Activated B cell treated with CpG ODN at 0.5 μM for 24 hours (primary cell): ENCODE measurements at regions not wholly inside any gene's neighbourhood (a gene's known extent, or its start where the extent isn't known, plus 50 kb on each side); places are given as distances from the start of the nearest gene placed in this dataset.

Source experiments
- ATAC-seq: fragments of 200-7000 bp; cut with Tn5 transposase; one replicate; pipeline ENCODE4 v1.10.0; 2021; ENCODE audit warnings: low read depth, mild to moderate bottlenecking, moderate library complexity
- CTCF ChIA-PET: fragments of 350-600 bp; sonication (Branson Sonifier 250); formaldehyde crosslinking; loops from one replicate; lab custom pipeline; 2021; ENCODE audit warnings: antibody characterized with exemption; lab: Charles Lee
- POLR2A ChIA-PET: fragments of 350-600 bp; sonication (Branson Sonifier 250); formaldehyde crosslinking; loops from one replicate; lab custom pipeline; 2021; ENCODE audit warnings: antibody characterized with exemption; lab: Charles Lee
- DNase-seq: peaks from one replicate; pipeline ENCODE4 v3.0.0; 2022
- H3K27ac Mint-ChIP-seq: one replicate; pipeline ENCODE4 v1.8.0; 2020; ENCODE audit warnings: mixed read lengths
- H3K27me3 Mint-ChIP-seq: one replicate; pipeline ENCODE4 v1.8.0; 2021; ENCODE audit warnings: mixed read lengths
- H3K36me3 Mint-ChIP-seq: one replicate; pipeline ENCODE4 v1.8.0; 2021; ENCODE audit warnings: low read depth, mixed read lengths
- H3K4me1 Mint-ChIP-seq: one replicate; pipeline ENCODE4 v1.8.0; 2021; ENCODE audit warnings: mixed read lengths
- H3K4me3 Mint-ChIP-seq: one replicate; pipeline ENCODE4 v1.8.0; 2020; ENCODE audit warnings: mild to moderate bottlenecking, mixed read lengths
- H3K9me3 Mint-ChIP-seq: one replicate; pipeline ENCODE4 v1.8.0; 2020; ENCODE audit warnings: mixed read lengths
- CTCF ChIP-seq: fragments of 200-600 bp; IDR thresholded peaks from one replicate; pipeline ENCODE4 v1.8.0; 2022; ENCODE audit warnings: antibody characterized with exemption, mild to moderate bottlenecking
- intact Hi-C: fragments of 100-400 bp; cut with micrococcal nuclease; formaldehyde crosslinking; loops from one replicate; pipeline ENCODE4 v1.15.1; 2024

GRCh38 chr16:52869243-52869642 lies 183.5 kb downstream of the CHD9NB start:
- DNase-seq = no peak
- Mint-ChIP-seq H3K4me1 (no peaks in the 10 kb centered on the region), H3K9me3 (peaks cover 5% of the 10 kb centered on the region), H3K27me3 (no peaks in the 10 kb centered on the region), H3K36me3 (no peaks in the 10 kb centered on the region), H3K4me3 (no peak overlapping the region), H3K27ac (no peak overlapping the region)
- POLR2A ChIA-PET = no interaction called here
- CTCF ChIA-PET = no interaction called here
- intact Hi-C loops = no loop called here
- no peak for TF ChIP-seq CTCF
- no peak for ATAC-seq

- no peak overlapping the region for H3K4me3 Mint-ChIP-seq
- no peaks in the 10 kb centered on the region for H3K27me3 Mint-ChIP-seq
- no peaks in the 10 kb centered on the region for H3K9me3 Mint-ChIP-seq
- ATAC-seq = no peak
- TF ChIP-seq CTCF = no peak
- CTCF ChIA-PET = no interaction called here
- H3K36me3 Mint-ChIP-seq = no peaks in the 10 kb centered on the region
- DNase-seq = no peak
- no peaks in the 10 kb centered on the region for H3K4me1 Mint-ChIP-seq
- H3K27ac Mint-ChIP-seq = no peak overlapping the region
- POLR2A ChIA-PET = no interaction called here
- intact Hi-C loops = no loop called here
Observed at GRCh38 chr16:52863000-52863399, 189.7 kb downstream of the CHD9NB start.

GRCh38 chr16:52861614-52862022 lies 191.1 kb downstream of the CHD9NB start:
- Mint-ChIP-seq H3K9me3 (no peaks in the 10 kb centered on the region), H3K36me3 (no peaks in the 10 kb centered on the region), H3K27ac (no peak overlapping the region), H3K4me3 (no peak overlapping the region), H3K27me3 (peaks cover under 1% of the 10 kb centered on the region), H3K4me1 (no peaks in the 10 kb centered on the region)
- intact Hi-C loops = no loop called here
- CTCF ChIA-PET = no interaction called here
- no peak for TF ChIP-seq CTCF
- no peak for ATAC-seq
- no peak for DNase-seq
- POLR2A ChIA-PET = no interaction called here

- H3K4me1 Mint-ChIP-seq = no peaks in the 10 kb centered on the region
- ChIA-PET CTCF (no interaction called here), POLR2A (no interaction called here)
- ATAC-seq = no peak
- H3K27ac Mint-ChIP-seq = no peak overlapping the region
- TF ChIP-seq CTCF = no peak
- no peak overlapping the region for H3K4me3 Mint-ChIP-seq
- intact Hi-C loops = no loop called here
- DNase-seq = no peak
- H3K36me3 Mint-ChIP-seq = no peaks in the 10 kb centered on the region
- peaks cover 11% of the 10 kb centered on the region for H3K9me3 Mint-ChIP-seq
- H3K27me3 Mint-ChIP-seq = peaks cover 5% of the 10 kb centered on the region
Observed at GRCh38 chr16:52855463-52855862, 197.2 kb downstream of the CHD9NB start.

- Mint-ChIP-seq H3K4me3 (no peak overlapping the region), H3K9me3 (peaks cover 14% of the 10 kb centered on the region), H3K4me1 (no peaks in the 10 kb centered on the region), H3K27me3 (peaks cover 5% of the 10 kb centered on the region), H3K36me3 (no peaks in the 10 kb centered on the region), H3K27ac (no peak overlapping the region)
- ATAC-seq = no peak
- POLR2A ChIA-PET = no interaction called here
- intact Hi-C loops = no loop called here
- DNase-seq = no peak
- no peak for TF ChIP-seq CTCF
- CTCF ChIA-PET = no interaction called here
Observed at GRCh38 chr16:52852978-52853377, 199.7 kb downstream of the CHD9NB start.
